ENCODE measurements at regions not wholly inside any gene's neighbourhood (a gene's known extent, or its start where the extent isn't known, plus 50 kb on each side); places are given as distances from the start of the nearest gene placed in this dataset.

GRCh38 chr7:118802726-118803125, 578.2 kb downstream of the ANKRD7 start:
- DNase-seq (ENCODE audit: low read depth in 2 of 2) = no peak
- TF ChIP-seq, protein P1, sequence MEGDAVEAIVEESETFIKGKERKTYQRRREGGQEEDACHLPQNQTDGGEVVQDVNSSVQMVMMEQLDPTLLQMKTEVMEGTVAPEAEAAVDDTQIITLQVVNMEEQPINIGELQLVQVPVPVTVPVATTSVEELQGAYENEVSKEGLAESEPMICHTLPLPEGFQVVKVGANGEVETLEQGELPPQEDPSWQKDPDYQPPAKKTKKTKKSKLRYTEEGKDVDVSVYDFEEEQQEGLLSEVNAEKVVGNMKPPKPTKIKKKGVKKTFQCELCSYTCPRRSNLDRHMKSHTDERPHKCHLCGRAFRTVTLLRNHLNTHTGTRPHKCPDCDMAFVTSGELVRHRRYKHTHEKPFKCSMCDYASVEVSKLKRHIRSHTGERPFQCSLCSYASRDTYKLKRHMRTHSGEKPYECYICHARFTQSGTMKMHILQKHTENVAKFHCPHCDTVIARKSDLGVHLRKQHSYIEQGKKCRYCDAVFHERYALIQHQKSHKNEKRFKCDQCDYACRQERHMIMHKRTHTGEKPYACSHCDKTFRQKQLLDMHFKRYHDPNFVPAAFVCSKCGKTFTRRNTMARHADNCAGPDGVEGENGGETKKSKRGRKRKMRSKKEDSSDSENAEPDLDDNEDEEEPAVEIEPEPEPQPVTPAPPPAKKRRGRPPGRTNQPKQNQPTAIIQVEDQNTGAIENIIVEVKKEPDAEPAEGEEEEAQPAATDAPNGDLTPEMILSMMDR (IDR thresholded peaks at IDR 0.05; ENCODE audit: low read depth, low read length) = no peak
- H3K4me3 ChIP-seq (replicated peaks in 1 of 2; ENCODE audit: low read depth in 2 of 2, low read length in 2 of 2) = no peak overlapping the region

DNA sequence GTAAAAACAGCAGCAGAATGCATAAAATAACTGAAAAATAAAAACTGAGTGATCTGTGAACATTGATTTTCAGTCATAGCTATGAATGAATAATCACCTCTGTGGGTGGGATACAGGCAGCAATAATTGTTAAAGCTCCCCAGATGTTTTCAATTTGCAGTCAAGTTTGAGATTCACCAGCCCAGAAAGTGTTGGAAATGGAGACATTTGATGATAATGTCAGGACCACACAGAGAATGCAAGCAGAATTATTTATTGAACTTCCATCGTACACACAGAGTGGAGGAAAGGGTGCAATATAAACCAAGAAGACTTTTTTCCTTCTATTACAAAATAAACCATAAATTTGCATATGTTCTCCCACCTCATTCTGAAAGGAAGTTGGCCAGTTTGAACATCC, 601.7 kb downstream of the ANKRD7 start:
- H3K4me3 ChIP-seq (replicated peaks in 1 of 2; ENCODE audit: low read depth in 2 of 2, low read length in 2 of 2) = no peak overlapping the region
- TF ChIP-seq, protein P1 (IDR thresholded peaks at IDR 0.05; ENCODE audit: low read depth, low read length) = no peak
- no peak for DNase-seq (ENCODE audit: low read depth in 2 of 2)

GRCh38 chr7:118836933-118837332, 612.4 kb downstream of the ANKRD7 start:
- H3K4me3 ChIP-seq (replicated peaks in 1 of 2; ENCODE audit: low read depth in 2 of 2, low read length in 2 of 2) = no peak overlapping the region
- TF ChIP-seq, protein P1 (IDR thresholded peaks at IDR 0.05; ENCODE audit: low read depth, low read length) = no peak
- no peak for DNase-seq (ENCODE audit: low read depth in 2 of 2)

DNA sequence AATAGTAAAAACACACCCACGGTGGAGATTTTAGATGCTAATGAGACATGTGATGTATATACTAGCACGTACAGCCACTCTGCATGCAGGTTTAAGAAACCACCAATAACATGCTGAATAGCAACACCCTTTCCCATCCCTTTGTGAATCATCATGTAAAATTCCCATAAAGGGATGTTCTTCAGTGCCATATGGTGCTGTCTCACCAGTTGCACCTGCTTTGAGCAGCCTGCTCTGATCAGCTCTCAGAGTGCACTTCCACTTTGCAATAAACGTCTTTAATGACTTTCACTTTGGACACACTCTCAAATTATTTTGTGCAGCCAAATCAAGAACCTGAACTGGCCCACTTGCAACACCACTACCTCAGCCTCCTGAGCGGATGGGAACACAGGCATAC, 615.0 kb downstream of the ANKRD7 start:
- DNase-seq (ENCODE audit: low read depth in 2 of 2) = no peak
- TF ChIP-seq, protein P1 (IDR thresholded peaks at IDR 0.05; ENCODE audit: low read depth, low read length) = no peak
- H3K4me3 ChIP-seq (replicated peaks in 1 of 2; ENCODE audit: low read depth in 2 of 2, low read length in 2 of 2) = no peak overlapping the region

- TF ChIP-seq, protein P1 (IDR thresholded peaks at IDR 0.05; ENCODE audit: low read depth, low read length) = no peak
- no peak for DNase-seq (ENCODE audit: low read depth in 2 of 2)
- no peak overlapping the region for H3K4me3 ChIP-seq (replicated peaks in 1 of 2; ENCODE audit: low read depth in 2 of 2, low read length in 2 of 2)
Measured at GRCh38 chr7:118843456-118843855, 619.0 kb downstream of the ANKRD7 start.

DNA sequence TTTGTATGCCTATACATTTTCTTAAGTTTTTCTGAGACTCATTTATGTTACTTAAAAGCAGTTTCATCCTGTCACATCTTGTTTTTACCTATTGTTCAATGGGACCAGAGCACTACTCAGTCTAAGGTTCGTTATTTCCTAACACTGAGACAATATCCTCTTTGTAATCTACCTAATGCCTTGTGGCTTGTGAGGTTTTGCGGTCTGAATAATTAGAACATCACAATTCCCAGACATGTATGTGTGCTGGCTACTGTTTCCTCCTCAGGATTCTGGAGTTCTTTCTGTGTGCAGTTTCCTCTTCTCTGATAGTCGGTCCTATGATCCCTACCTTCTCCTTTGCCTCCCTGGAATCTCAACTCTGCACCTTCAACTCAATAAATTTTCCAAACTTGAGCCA, 620.2 kb downstream of the ANKRD7 start:
- TF ChIP-seq, protein P1 (IDR thresholded peaks at IDR 0.05; ENCODE audit: low read depth, low read length) = no peak
- no peak overlapping the region for H3K4me3 ChIP-seq (replicated peaks in 1 of 2; ENCODE audit: low read depth in 2 of 2, low read length in 2 of 2)
- no peak for DNase-seq (ENCODE audit: low read depth in 2 of 2)

GRCh38 chr7:118845791-118846190, 621.3 kb downstream of the ANKRD7 start:
- TF ChIP-seq, protein P1 (IDR thresholded peaks at IDR 0.05; ENCODE audit: low read depth, low read length) = no peak
- no peak for DNase-seq (ENCODE audit: low read depth in 2 of 2)
- no peak overlapping the region for H3K4me3 ChIP-seq (replicated peaks in 1 of 2; ENCODE audit: low read depth in 2 of 2, low read length in 2 of 2)
